HG03342 (cell line): ENCODE measurements at regions not wholly inside any gene's neighbourhood (a gene's known extent, or its start where the extent isn't known, plus 50 kb on each side); places are given as distances from the start of the nearest gene placed in this dataset.

Experiments used
- ATAC-seq: cut with Tn5 transposase; IDR thresholded peaks from one replicate; pipeline ENCODE4 v1.9.1; 2021; ENCODE audit warnings: mild to moderate bottlenecking, moderate library complexity; ENCODE audit not compliant: unreplicated experiment

- no peak for ATAC-seq
Measured at GRCh38 chr16:79449067-79449769, 151.3 kb downstream of the MAF start.

- ATAC-seq, result no peak
Measured at GRCh38 chr16:79444572-79444971, 156.0 kb downstream of the MAF start.

GRCh38 chr16:79439901-79440300, 160.6 kb downstream of the MAF start:
- ATAC-seq, result no peak

GRCh38 chr16:79437764-79438751, 162.5 kb downstream of the MAF start:
- ATAC-seq, result no peak

- ATAC-seq, result no peak
Measured at GRCh38 chr16:79436885-79437284, 163.7 kb downstream of the MAF start.

GRCh38 chr16:79434771-79435170, 165.8 kb downstream of the MAF start:
- ATAC-seq, result no peak

GRCh38 chr16:79434092-79434491, 166.4 kb downstream of the MAF start:
- ATAC-seq, result no peak

GRCh38 chr16:79431923-79432322, 168.6 kb downstream of the MAF start:
- ATAC-seq, result no peak

- no peak for ATAC-seq
Measured at GRCh38 chr16:79430191-79430678, 170.3 kb downstream of the MAF start.

GRCh38 chr16:79429381-79430190, 171.0 kb downstream of the MAF start:
- no peak for ATAC-seq

- no peak for ATAC-seq
Measured at GRCh38 chr16:79426663-79427062, 173.9 kb downstream of the MAF start.

- ATAC-seq, result no peak
Measured at GRCh38 chr16:79422064-79422463, 178.5 kb downstream of the MAF start.

- ATAC-seq, result no peak
Measured at GRCh38 chr16:79421126-79421525, 179.4 kb downstream of the MAF start.

GRCh38 chr16:79420493-79420892, 180.0 kb downstream of the MAF start:
- ATAC-seq, result no peak

GRCh38 chr16:79419148-79419547, 181.4 kb downstream of the MAF start:
- no peak for ATAC-seq

GRCh38 chr16:79417601-79418008, 182.9 kb downstream of the MAF start:
- ATAC-seq, result no peak

GRCh38 chr16:79415983-79416640, 184.4 kb downstream of the MAF start:
- no peak for ATAC-seq

GRCh38 chr16:79412783-79413225, 187.7 kb downstream of the MAF start:
- no peak for ATAC-seq

- no peak for ATAC-seq
Measured at GRCh38 chr16:79411805-79412204, 188.7 kb downstream of the MAF start.

GRCh38 chr16:79411357-79411756, 189.2 kb downstream of the MAF start:
- ATAC-seq, result no peak
